ENCODE measurements at regions not wholly inside any gene's neighbourhood (a gene's known extent, or its start where the extent isn't known, plus 50 kb on each side); places are given as distances from the start of the nearest gene placed in this dataset.
"Not testable (repeated sequence)": the region's sequence is repeated elsewhere in the genome, so short reads cannot be mapped to it uniquely, and the experiment has no call there.

DNA sequence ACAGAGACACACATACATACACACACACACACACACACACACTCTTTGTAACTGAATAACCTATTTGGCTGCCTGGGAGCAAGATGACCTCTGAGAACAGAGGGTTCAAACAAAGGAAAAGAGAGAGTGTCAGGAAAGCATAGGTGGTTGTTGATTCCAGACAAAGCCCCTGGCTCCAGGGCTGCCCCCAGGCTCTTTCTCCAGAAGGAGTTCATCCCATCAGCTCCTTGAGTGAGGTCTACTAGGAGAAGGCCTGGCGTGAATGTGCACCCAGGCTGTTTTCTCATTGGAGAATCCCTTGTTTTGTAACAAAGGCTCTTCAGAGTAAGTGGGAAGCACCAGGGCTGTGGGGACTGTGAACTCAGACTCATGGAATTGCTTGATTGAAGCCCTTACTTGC, 151.9 kb downstream of the EMP1 start:
- H3K27ac Mint-ChIP-seq: no peak overlapping the region
- H3K27me3 Mint-ChIP-seq (ENCODE audit: low read depth): peaks cover 21% of the 10 kb centered on the region
- DNase-seq (ENCODE audit: low spot score): no peak
- H3K4me1 Mint-ChIP-seq (ENCODE audit: low read depth): no peaks in the 10 kb centered on the region
- H3K36me3 Mint-ChIP-seq (ENCODE audit: low read depth): no peaks in the 10 kb centered on the region
- H3K4me3 Mint-ChIP-seq: no peak overlapping the region
- no peaks in the 10 kb centered on the region for H3K9me3 Mint-ChIP-seq

DNA sequence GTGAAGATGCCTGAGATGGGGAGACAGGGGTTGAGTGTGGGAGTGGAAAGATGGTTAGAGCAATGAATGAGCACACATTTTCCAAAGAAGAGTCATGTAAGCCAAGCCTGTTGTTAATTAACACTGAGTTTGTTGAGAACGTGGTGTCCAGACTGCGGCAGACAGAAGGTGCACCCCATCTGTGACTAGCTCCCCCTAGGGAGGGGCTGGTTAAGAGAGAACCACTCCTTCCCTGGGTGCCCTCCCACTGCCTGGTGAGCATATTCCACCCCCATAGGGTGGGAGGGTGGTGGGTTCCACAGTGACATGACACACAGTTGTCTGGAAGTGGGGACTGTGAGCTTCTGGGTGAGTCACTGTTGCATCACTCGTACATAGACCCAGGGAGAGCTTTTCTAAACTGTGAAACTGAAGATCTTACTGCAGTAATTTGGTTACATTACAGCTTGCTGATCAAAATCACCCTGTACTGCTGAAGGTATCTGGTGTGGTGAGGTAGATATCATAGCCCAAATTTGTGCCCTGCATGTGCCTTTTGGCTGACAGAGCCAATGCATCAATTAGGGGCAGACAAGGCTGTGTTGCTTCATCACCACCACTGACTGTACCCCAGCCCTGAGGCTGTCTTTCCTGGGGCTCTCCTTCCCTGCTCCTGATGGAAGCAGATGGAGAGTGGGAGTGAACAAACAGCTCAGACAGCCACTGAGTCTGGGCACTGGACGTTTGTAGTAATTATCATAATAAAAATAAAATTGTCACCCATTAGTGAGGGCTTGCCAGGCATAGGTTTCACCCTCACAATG, 150.9 kb downstream of the EMP1 start:
- no peaks in the 10 kb centered on the region for H3K4me1 Mint-ChIP-seq (ENCODE audit: low read depth)
- peak; percentile 58 for DNase-seq (ENCODE audit: low spot score)
- H3K27me3 Mint-ChIP-seq (ENCODE audit: low read depth): peaks cover 23% of the 10 kb centered on the region
- H3K4me3 Mint-ChIP-seq: no peak overlapping the region
- H3K9me3 Mint-ChIP-seq: no peaks in the 10 kb centered on the region
- H3K27ac Mint-ChIP-seq: no peak overlapping the region
- no peaks in the 10 kb centered on the region for H3K36me3 Mint-ChIP-seq (ENCODE audit: low read depth)

DNA sequence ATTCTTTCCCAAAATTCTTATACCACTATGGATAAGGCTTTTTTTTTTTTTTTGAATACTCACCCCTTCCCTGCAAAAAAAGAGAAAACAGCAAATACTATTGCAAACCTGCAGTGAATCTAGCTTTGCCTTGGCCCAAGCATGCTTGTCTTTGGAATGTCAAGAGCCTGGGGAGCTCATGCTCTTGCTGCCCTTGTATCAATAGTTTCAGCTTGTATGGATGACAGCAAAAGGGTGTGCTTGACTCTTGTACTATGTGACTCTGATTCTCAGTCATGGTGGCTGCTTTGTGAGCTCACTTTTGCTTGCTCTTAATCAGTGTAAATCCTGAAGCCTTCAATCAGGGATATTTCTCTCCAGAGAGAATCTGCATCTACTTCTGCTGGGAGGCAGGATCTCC, 149.2 kb downstream of the EMP1 start:
- no peaks in the 10 kb centered on the region for H3K9me3 Mint-ChIP-seq
- no peaks in the 10 kb centered on the region for H3K4me1 Mint-ChIP-seq (ENCODE audit: low read depth)
- H3K27ac Mint-ChIP-seq: no peak overlapping the region
- no peaks in the 10 kb centered on the region for H3K36me3 Mint-ChIP-seq (ENCODE audit: low read depth)
- H3K27me3 Mint-ChIP-seq (ENCODE audit: low read depth): peaks cover 26% of the 10 kb centered on the region
- H3K4me3 Mint-ChIP-seq: no peak overlapping the region
- no peak for DNase-seq (ENCODE audit: low spot score)

- DNase-seq (ENCODE audit: low spot score): no peak
- H3K27ac Mint-ChIP-seq: no peak overlapping the region
- H3K36me3 Mint-ChIP-seq (ENCODE audit: low read depth): no peaks in the 10 kb centered on the region
- no peaks in the 10 kb centered on the region for H3K4me1 Mint-ChIP-seq (ENCODE audit: low read depth)
- peaks cover 28% of the 10 kb centered on the region for H3K27me3 Mint-ChIP-seq (ENCODE audit: low read depth)
- H3K4me3 Mint-ChIP-seq: no peak overlapping the region
- H3K9me3 Mint-ChIP-seq: no peaks in the 10 kb centered on the region
Observed at GRCh38 chr12:13343375-13343774, 146.8 kb downstream of the EMP1 start.

- peak; percentile 23 for DNase-seq (ENCODE audit: low spot score)
Observed at GRCh38 chr12:13342971-13343370, 146.4 kb downstream of the EMP1 start.

DNA sequence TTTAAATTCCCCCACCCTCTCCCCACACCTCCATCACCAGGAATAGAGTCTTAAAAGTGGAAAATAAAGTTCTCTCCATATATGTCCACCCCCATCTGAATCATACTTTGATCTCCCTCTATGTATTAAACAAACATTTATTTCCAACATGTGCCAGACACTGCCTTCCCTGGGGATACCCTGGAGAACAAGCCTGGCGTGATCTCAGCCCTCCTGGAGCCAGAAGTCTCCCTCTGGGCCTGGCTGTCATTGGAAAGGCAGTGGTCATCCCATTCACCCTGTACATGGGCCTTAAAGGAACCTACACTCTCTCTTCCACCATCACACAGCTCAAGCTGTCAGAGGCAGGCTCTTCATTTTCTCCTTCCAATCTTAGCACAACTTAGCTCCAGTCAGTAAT, 143.6 kb downstream of the EMP1 start:
- H3K4me3 Mint-ChIP-seq: no peak overlapping the region
- H3K27me3 Mint-ChIP-seq (ENCODE audit: low read depth): peaks cover 19% of the 10 kb centered on the region
- no peak for DNase-seq (ENCODE audit: low spot score)
- H3K4me1 Mint-ChIP-seq (ENCODE audit: low read depth): no peaks in the 10 kb centered on the region
- no peaks in the 10 kb centered on the region for H3K9me3 Mint-ChIP-seq
- H3K36me3 Mint-ChIP-seq (ENCODE audit: low read depth): no peaks in the 10 kb centered on the region
- no peak overlapping the region for H3K27ac Mint-ChIP-seq

More at GRCh38 chr12:13342971-13343370, 146.4 kb downstream of the EMP1 start:
- Mint-ChIP-seq H3K36me3 (ENCODE audit: low read depth) (no peaks in the 10 kb centered on the region), H3K9me3 (no peaks in the 10 kb centered on the region), H3K4me1 (ENCODE audit: low read depth) (no peaks in the 10 kb centered on the region), H3K27me3 (ENCODE audit: low read depth) (peaks cover 28% of the 10 kb centered on the region), H3K4me3 (no peak overlapping the region), H3K27ac (no peak overlapping the region)

DNA sequence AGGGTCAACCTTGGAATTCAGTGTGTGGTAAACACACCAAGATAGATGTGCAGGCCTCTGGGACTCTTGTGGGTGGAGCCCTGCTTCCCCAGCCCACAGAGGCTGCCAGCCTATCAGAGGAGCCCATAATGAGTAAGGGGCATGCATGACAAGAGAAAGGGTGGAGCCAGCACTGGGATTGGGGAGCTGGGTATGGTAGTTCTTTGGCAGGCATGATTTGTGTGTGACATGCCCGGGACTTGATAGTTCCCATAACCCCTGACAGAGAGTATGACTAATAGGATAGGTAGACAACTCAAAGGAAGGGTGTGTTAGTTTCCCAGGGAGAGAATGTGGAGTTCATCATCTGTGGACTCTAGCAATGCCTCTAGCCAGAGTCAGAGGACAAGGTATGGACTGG, 143.0 kb downstream of the EMP1 start:
- H3K27me3 Mint-ChIP-seq (ENCODE audit: low read depth): peaks cover 20% of the 10 kb centered on the region
- no peak for DNase-seq (ENCODE audit: low spot score)

GRCh38 chr12:13339091-13339490, 142.6 kb downstream of the EMP1 start:
- peaks cover 20% of the 10 kb centered on the region for H3K27me3 Mint-ChIP-seq (ENCODE audit: low read depth)
- DNase-seq (ENCODE audit: low spot score): no peak

More for the DNA sequence above, 143.0 kb downstream of the EMP1 start:
- Mint-ChIP-seq H3K9me3 (no peaks in the 10 kb centered on the region), H3K36me3 (ENCODE audit: low read depth) (no peaks in the 10 kb centered on the region), H3K4me1 (ENCODE audit: low read depth) (no peaks in the 10 kb centered on the region), H3K4me3 (no peak overlapping the region), H3K27ac (no peak overlapping the region)

GRCh38 chr12:13337791-13338190, 141.3 kb downstream of the EMP1 start:
- Mint-ChIP-seq H3K4me3 (no peak overlapping the region), H3K27ac (no peak overlapping the region), H3K36me3 (ENCODE audit: low read depth) (no peaks in the 10 kb centered on the region), H3K4me1 (ENCODE audit: low read depth) (no peaks in the 10 kb centered on the region), H3K27me3 (ENCODE audit: low read depth) (peaks cover 15% of the 10 kb centered on the region), H3K9me3 (no peaks in the 10 kb centered on the region)
- no peak for DNase-seq (ENCODE audit: low spot score)

More at GRCh38 chr12:13339091-13339490, 142.6 kb downstream of the EMP1 start:
- Mint-ChIP-seq H3K4me3 (no peak overlapping the region), H3K27ac (no peak overlapping the region), H3K9me3 (no peaks in the 10 kb centered on the region), H3K4me1 (ENCODE audit: low read depth) (no peaks in the 10 kb centered on the region), H3K36me3 (ENCODE audit: low read depth) (no peaks in the 10 kb centered on the region)

DNA sequence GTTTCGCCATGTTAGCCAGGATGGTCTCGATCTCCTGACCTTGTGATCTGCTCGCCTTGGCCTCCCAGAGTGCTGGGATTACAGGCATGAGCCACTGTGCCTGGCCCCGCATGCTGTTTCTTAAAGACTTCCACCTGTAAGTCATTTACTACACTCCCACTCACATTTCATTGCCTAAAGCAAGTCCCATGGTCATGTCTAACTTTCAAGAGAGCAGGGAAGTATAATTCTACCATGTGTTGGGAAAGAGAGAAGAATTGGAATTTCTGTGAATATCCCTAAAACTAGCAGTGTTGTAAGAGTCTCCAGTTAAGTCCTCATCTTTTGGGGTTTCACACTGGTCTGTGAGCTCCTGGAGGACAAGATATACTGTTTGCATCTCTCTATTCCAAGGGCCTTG, 139.7 kb downstream of the EMP1 start:
- H3K36me3 Mint-ChIP-seq (ENCODE audit: low read depth): no peaks in the 10 kb centered on the region
- DNase-seq (ENCODE audit: low spot score): no peak

GRCh38 chr12:13328535-13328934, 132.0 kb downstream of the EMP1 start:
- Mint-ChIP-seq H3K27ac (no peak overlapping the region), H3K36me3 (ENCODE audit: low read depth) (no peaks in the 10 kb centered on the region), H3K4me3 (no peak overlapping the region), H3K27me3 (ENCODE audit: low read depth) (peaks cover 8% of the 10 kb centered on the region), H3K9me3 (no peaks in the 10 kb centered on the region), H3K4me1 (ENCODE audit: low read depth) (no peaks in the 10 kb centered on the region)
- DNase-seq (ENCODE audit: low spot score): no peak

More for the DNA sequence above, 139.7 kb downstream of the EMP1 start:
- Mint-ChIP-seq H3K9me3 (no peaks in the 10 kb centered on the region), H3K4me1 (ENCODE audit: low read depth) (no peaks in the 10 kb centered on the region), H3K4me3 (no peak overlapping the region), H3K27me3 (ENCODE audit: low read depth) (peaks cover 12% of the 10 kb centered on the region), H3K27ac (no peak overlapping the region)

- no peak for DNase-seq (ENCODE audit: low spot score)
- no peaks in the 10 kb centered on the region for H3K9me3 Mint-ChIP-seq
- H3K27ac Mint-ChIP-seq: no peak overlapping the region
- no peak overlapping the region for H3K4me3 Mint-ChIP-seq
- H3K4me1 Mint-ChIP-seq (ENCODE audit: low read depth): no peaks in the 10 kb centered on the region
- no peaks in the 10 kb centered on the region for H3K36me3 Mint-ChIP-seq (ENCODE audit: low read depth)
- H3K27me3 Mint-ChIP-seq (ENCODE audit: low read depth): peaks cover 8% of the 10 kb centered on the region
Observed at GRCh38 chr12:13326076-13326475, 129.6 kb downstream of the EMP1 start.

- not testable (repeated sequence) for H3K4me1 Mint-ChIP-seq (ENCODE audit: low read depth); H3K27me3 Mint-ChIP-seq (ENCODE audit: low read depth); H3K27ac Mint-ChIP-seq; H3K9me3 Mint-ChIP-seq; H3K36me3 Mint-ChIP-seq (ENCODE audit: low read depth); H3K4me3 Mint-ChIP-seq; DNase-seq (ENCODE audit: low spot score)
Observed at GRCh38 chr12:13325037-13325436, 128.5 kb downstream of the EMP1 start.

DNA sequence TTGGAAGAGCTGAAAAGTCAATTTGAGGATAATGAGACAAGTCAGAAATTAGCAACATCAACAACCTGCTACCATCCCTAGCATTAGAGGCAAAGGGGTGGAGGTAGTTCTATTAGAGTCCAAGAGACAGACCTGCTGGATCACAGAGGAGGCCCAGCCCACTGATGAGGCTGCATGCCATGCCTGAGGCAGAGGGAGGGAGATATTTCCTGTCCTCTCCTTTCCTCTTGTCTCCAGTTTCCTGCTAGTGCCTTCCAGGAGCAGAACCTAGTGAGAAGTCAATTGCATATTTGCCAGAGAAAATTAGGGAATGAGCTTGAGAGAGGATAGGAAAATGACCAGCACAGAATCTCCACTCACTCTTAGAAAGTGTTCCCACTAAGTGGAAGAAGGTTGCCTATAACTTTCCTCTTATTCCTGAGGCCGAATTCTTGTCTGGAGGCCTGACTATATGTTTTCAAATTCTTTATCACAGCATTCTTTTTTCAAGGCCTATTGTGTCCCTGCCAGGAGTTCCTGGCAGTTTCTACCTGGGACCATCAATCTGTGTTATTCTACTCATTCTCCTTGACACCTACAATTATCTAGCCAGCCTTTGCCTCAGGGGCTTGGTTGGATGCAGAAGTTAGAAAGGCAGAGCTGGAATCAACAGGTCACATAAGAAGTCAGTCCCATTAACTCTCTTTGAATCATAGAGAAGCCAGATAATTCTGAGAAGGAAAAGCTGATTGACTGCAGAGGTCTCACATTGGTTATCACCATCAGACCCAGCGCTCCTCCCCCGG, 121.9 kb downstream of the EMP1 start:
- Mint-ChIP-seq H3K4me1 (ENCODE audit: low read depth) (no peaks in the 10 kb centered on the region), H3K27ac (no peak overlapping the region)

More for the DNA sequence above, 121.9 kb downstream of the EMP1 start:
- Mint-ChIP-seq H3K36me3 (ENCODE audit: low read depth) (no peaks in the 10 kb centered on the region), H3K9me3 (no peaks in the 10 kb centered on the region), H3K27me3 (ENCODE audit: low read depth) (peaks cover 5% of the 10 kb centered on the region), H3K4me3 (no peak overlapping the region)
- DNase-seq (ENCODE audit: low spot score): no peak
